MCF 10A (cell line): ENCODE measurements at regions not wholly inside any gene's neighbourhood (a gene's known extent, or its start where the extent isn't known, plus 50 kb on each side); places are given as distances from the start of the nearest gene placed in this dataset.

Experiments used
- BruUV-seq: library from RNA; stranded (reverse); fragments of 400-500 nt; replicated peaks from 2 replicates; lab custom pipeline; 2021; lab: Mats Ljungman, UMichigan
- CTCF ChIA-PET: fragments of 300-600 bp; sonication (Branson Sonifier 250); formaldehyde crosslinking; extraction: SDS; loops from one replicate; lab custom pipeline; 2021; ENCODE audit warnings: antibody characterized with exemption, inconsistent platforms; lab: Yijun Ruan, JAX
- POLR2A ChIA-PET: fragments of 300-600, 350-650 bp; sonication (Branson Sonifier 250); formaldehyde crosslinking; extraction: SDS; loops from one replicate; lab custom pipeline; 2020; ENCODE audit warnings: antibody characterized with exemption, inconsistent platforms; lab: Yijun Ruan, JAX
- DNase-seq: peaks from one replicate; pipeline ENCODE4 v3.0.0-alpha.2; 2018; ENCODE audit not compliant: unreplicated experiment
- H3K27ac Mint-ChIP-seq: one replicate; pipeline ENCODE4 v1.8.0; 2022; ENCODE audit warnings: mild to moderate bottlenecking, low read depth, mixed read lengths; ENCODE audit not compliant: unreplicated experiment
- H3K27me3 Mint-ChIP-seq: one replicate; pipeline ENCODE4 v1.8.0; 2022; ENCODE audit warnings: mixed read lengths; ENCODE audit not compliant: insufficient read depth, unreplicated experiment
- H3K36me3 Mint-ChIP-seq: one replicate; pipeline ENCODE4 v1.8.0; 2022; ENCODE audit warnings: mild to moderate bottlenecking, moderate library complexity, mixed read lengths; ENCODE audit not compliant: insufficient read depth, unreplicated experiment
- H3K4me1 Mint-ChIP-seq: one replicate; pipeline ENCODE4 v1.8.0; 2022; ENCODE audit warnings: mixed read lengths; ENCODE audit not compliant: insufficient read depth, unreplicated experiment
- H3K4me3 Mint-ChIP-seq: one replicate; pipeline ENCODE4 v1.8.0; 2022; ENCODE audit warnings: mild to moderate bottlenecking, moderate library complexity, mixed read lengths; ENCODE audit not compliant: unreplicated experiment
- H3K9me3 Mint-ChIP-seq: one replicate; pipeline ENCODE4 v1.8.0; 2022; ENCODE audit warnings: mixed read lengths; ENCODE audit not compliant: unreplicated experiment
- CTCF ChIP-seq: fragments of 200-600 bp; IDR thresholded peaks from one replicate; pipeline ENCODE4 v1.8.0; 2022; ENCODE audit warnings: antibody characterized with exemption, mild to moderate bottlenecking; ENCODE audit not compliant: unreplicated experiment
- intact Hi-C: fragments of 100-400 bp; cut with micrococcal nuclease; formaldehyde crosslinking; loops from 2 replicates; pipeline ENCODE4 v1.14.1; 2022

GRCh38 chr9:111152614-111153406 is 114.5 kb upstream of the LPAR1 start:
- Mint-ChIP-seq H3K9me3 (no peaks in the 10 kb centered on the region), H3K4me3 (no peak overlapping the region), H3K27ac (no peak overlapping the region), H3K36me3 (no peaks in the 10 kb centered on the region), H3K4me1 (no peaks in the 10 kb centered on the region), H3K27me3 (no peaks in the 10 kb centered on the region)
- no peak for DNase-seq
- CTCF ChIA-PET: no interaction called here
- intact Hi-C loops: no loop called here
- POLR2A ChIA-PET: no interaction called here
- no peak for TF ChIP-seq CTCF
- no TSS peak for BruUV-seq

DNA sequence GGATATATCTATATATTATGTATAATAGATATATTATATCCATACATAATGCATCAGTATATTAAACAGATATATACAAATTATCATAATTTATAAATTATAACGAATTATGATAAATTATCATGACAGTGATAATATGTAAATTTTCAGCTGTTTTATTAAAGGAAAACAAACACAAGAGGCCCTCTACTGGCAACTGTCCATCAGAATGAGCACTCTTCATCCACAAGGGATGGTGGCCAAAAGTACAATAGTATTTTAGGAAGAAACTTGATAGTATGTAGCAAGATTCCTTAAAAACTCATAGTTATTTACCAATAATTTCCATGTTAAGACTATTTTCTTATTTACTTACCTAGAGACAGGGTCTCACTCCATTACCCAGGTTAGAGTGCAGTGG is 113.3 kb upstream of the LPAR1 start:
- no TSS peak for BruUV-seq
- TF ChIP-seq CTCF: no peak
- Mint-ChIP-seq H3K36me3 (no peaks in the 10 kb centered on the region), H3K27ac (no peak overlapping the region), H3K4me3 (no peak overlapping the region), H3K9me3 (no peaks in the 10 kb centered on the region), H3K27me3 (no peaks in the 10 kb centered on the region), H3K4me1 (no peaks in the 10 kb centered on the region)
- peak; percentile 13 for DNase-seq
- POLR2A ChIA-PET: no interaction called here
- intact Hi-C loops: no loop called here
- CTCF ChIA-PET: no interaction called here

GRCh38 chr9:111150181-111150580 is 111.9 kb upstream of the LPAR1 start:
- ChIA-PET CTCF (no interaction called here), POLR2A (no interaction called here)
- no peak for DNase-seq
- no peaks in the 10 kb centered on the region for H3K27me3 Mint-ChIP-seq
- no peak for TF ChIP-seq CTCF
- no peak overlapping the region for H3K27ac Mint-ChIP-seq
- intact Hi-C loops: no loop called here
- H3K36me3 Mint-ChIP-seq: no peaks in the 10 kb centered on the region
- no TSS peak for BruUV-seq
- no peaks in the 10 kb centered on the region for H3K4me1 Mint-ChIP-seq
- no peaks in the 10 kb centered on the region for H3K9me3 Mint-ChIP-seq
- H3K4me3 Mint-ChIP-seq: no peak overlapping the region

DNA sequence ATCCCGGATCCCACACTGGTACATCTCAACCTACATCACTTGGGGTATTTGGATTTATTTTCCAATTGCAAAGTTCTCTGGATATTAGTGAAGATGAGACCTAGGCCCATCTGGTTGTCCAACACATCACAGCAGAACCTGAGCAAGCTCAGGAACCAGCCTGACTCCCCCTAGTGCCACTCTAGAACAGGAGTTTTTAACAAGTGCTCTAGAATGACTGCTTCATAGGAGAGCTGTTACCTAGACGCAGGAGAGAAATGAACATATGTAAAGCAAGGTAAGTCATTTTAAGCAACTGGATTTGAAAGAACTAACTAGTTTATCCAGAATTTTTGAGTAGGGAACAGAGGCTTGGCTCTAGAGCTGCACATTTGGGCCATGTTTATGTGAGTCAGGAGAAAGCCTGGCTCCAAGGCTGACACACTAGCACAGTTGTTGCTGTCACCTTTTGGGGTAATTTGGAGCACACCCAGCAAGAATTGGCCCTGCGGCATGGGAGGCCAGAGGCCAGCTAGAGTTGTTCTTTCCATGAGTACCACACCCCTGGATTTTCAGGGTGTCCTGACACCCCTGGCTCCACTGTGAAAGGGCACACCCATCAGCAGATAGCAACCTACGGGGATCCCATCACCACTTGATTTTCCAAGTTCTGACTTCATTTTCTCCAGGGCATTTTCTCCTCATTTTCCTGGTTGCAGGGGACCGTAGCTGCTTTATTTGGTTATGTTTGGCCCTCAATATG is 110.9 kb upstream of the LPAR1 start:
- no peaks in the 10 kb centered on the region for H3K27me3 Mint-ChIP-seq
- CTCF ChIA-PET: interaction anchor here (0.6 kb wide), 2 partner anchors 57 to 985 kb away, joined by 3 read pairs; no protein-coding TSS in a partner anchor

More for the DNA sequence above, 110.9 kb upstream of the LPAR1 start:
- Mint-ChIP-seq H3K4me3 (no peak overlapping the region), H3K9me3 (no peaks in the 10 kb centered on the region), H3K4me1 (no peaks in the 10 kb centered on the region), H3K36me3 (no peaks in the 10 kb centered on the region), H3K27ac (no peak overlapping the region)
- peak; percentile 14 for DNase-seq
- intact Hi-C loops: no loop called here
- POLR2A ChIA-PET: no interaction called here
- no TSS peak for BruUV-seq
- no peak for TF ChIP-seq CTCF
